SU-DHL-6 (cell line): ENCODE measurements at regions not wholly inside any gene's neighbourhood (a gene's known extent, or its start where the extent isn't known, plus 50 kb on each side); places are given as distances from the start of the nearest gene placed in this dataset.

ENCODE experiments used
- H2AFZ ChIP-seq: fragments of 200-600 bp; sonication (generic); 2 replicates; pipeline ENCODE4 v1.6.1; 2014; ENCODE audit warnings: low read depth, mild to moderate bottlenecking, moderate library complexity, mixed read lengths, antibody characterized with exemption, low read length; ENCODE audit not compliant: severe bottlenecking
- H3F3A ChIP-seq: fragments of 200-600 bp; shearing (Covaris generic); 2 replicates; pipeline ENCODE4 v1.6.0; 2016; ENCODE audit warnings: antibody characterized with exemption, mild to moderate bottlenecking; ENCODE audit not compliant: insufficient read depth
- H3K27ac ChIP-seq: fragments of 200-600 bp; sonication (generic); 2 replicates; pipeline ENCODE4 v1.5.1; 2016; ENCODE audit warnings: low read depth, mild to moderate bottlenecking, low read length, moderate library complexity, mixed read lengths
- H3K27me3 ChIP-seq: fragments of 200-600 bp; sonication (generic), shearing (Covaris generic); 2 replicates; pipeline ENCODE4 v1.6.0; 2014; ENCODE audit warnings: mild to moderate bottlenecking, low read length
- H3K36me3 ChIP-seq: fragments of 200-600 bp; sonication (generic); 2 replicates; pipeline ENCODE4 v1.6.1; 2014; ENCODE audit warnings: mild to moderate bottlenecking, low read length, mixed read lengths
- H3K4me2 ChIP-seq: fragments of 300-600, 200-600 bp; shearing (Covaris generic), sonication (generic); 2 replicates; pipeline ENCODE4 v1.6.0; 2014; ENCODE audit warnings: low read length, low read depth, mild to moderate bottlenecking; ENCODE audit not compliant: poor library complexity, severe bottlenecking
- H3K4me3 ChIP-seq: fragments of 200-600 bp; sonication (generic); 2 replicates; pipeline ENCODE4 v1.5.1; 2014; ENCODE audit warnings: antibody characterized with exemption, low read length, mild to moderate bottlenecking, mixed read lengths; ENCODE audit not compliant: insufficient read depth, poor library complexity, severe bottlenecking
- H3K79me2 ChIP-seq: fragments of 200-600 bp; sonication (generic); 2 replicates; pipeline ENCODE4 v1.6.1; 2014; ENCODE audit warnings: mild to moderate bottlenecking, low read length, moderate library complexity; ENCODE audit not compliant: insufficient read depth
- H3K9ac ChIP-seq: fragments of 200-600 bp; sonication (generic); 2 replicates; pipeline ENCODE4 v1.7.0; 2014; ENCODE audit warnings: mild to moderate bottlenecking, low read length
- H3K9me2 ChIP-seq: fragments of 200-600 bp; sonication (generic); replicated peaks from 2 replicates; pipeline ENCODE4 v1.6.1; 2014; ENCODE audit warnings: low read length; ENCODE audit not compliant: insufficient read depth
- H3K9me3 ChIP-seq: fragments of 200-600 bp; sonication (generic); 2 replicates; pipeline ENCODE4 v1.6.1; 2014; ENCODE audit warnings: low read length, mixed read lengths; ENCODE audit not compliant: insufficient read depth
- H4K20me1 ChIP-seq: fragments of 200-600 bp; sonication (generic); 2 replicates; pipeline ENCODE4 v1.6.1; 2014; ENCODE audit warnings: low read depth, mild to moderate bottlenecking, antibody characterized with exemption, low read length, moderate library complexity, mixed read lengths
- CTCF ChIP-seq: fragments of 200-600 bp; sonication (generic); IDR thresholded peaks from one replicate; pipeline ENCODE4 v1.5.1; 2017; ENCODE audit warnings: antibody characterized with exemption, mild to moderate bottlenecking, low read length, moderate library complexity; ENCODE audit not compliant: insufficient read depth, poor library complexity, severe bottlenecking
- EZH2phosphoT487 ChIP-seq: fragments of 200-600 bp; sonication (generic), shearing (Covaris generic); conservative IDR thresholded peaks from 2 replicates; pipeline ENCODE4 v1.6.1; 2018; ENCODE audit warnings: mild to moderate bottlenecking, antibody characterized with exemption, low read length, moderate library complexity, mixed read lengths

DNA sequence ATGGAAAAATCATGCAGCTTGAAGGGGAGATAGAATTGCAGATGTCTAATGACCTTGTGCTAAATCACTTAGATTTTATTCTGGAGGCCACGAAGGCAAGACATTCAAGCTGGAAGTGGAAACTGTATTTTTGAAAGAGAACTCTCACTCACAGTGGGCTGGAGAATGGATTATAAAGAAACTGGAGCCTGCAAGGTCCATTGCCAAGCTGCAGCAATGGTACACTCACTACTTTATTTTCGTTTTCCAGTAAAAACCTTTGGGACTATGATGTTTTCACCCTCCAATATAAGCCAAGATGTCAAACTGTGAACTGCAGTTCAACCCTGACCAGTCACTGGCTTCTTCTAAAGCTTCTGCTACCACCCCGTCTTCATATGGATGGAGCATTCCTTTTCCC is 62.0 kb downstream of the SKIDA1 start:
- TF ChIP-seq EZH2phosphoT487 (no peak), CTCF (no peak)
- no peak overlapping the region for H3K9ac ChIP-seq
- no peaks in the 10 kb centered on the region for H4K20me1 ChIP-seq
- no peaks in the 10 kb centered on the region for H3F3A ChIP-seq
- H3K36me3 ChIP-seq = no peaks in the 10 kb centered on the region
- H3K4me2 ChIP-seq = no peak overlapping the region
- no peaks in the 10 kb centered on the region for H3K9me2 ChIP-seq
- no peak overlapping the region for H3K27ac ChIP-seq
- no peaks in the 10 kb centered on the region for H3K9me3 ChIP-seq
- no peaks in the 10 kb centered on the region for H3K79me2 ChIP-seq
- no peak overlapping the region for H3K4me3 ChIP-seq
- H2AFZ ChIP-seq = no peak overlapping the region
- H3K27me3 ChIP-seq = no peaks in the 10 kb centered on the region

- no peak overlapping the region for H3K4me3 ChIP-seq
- TF ChIP-seq EZH2phosphoT487 = no peak
- TF ChIP-seq CTCF = no peak
Observed at GRCh38 chr10:21458126-21458871, 67.2 kb downstream of the SKIDA1 start.

DNA sequence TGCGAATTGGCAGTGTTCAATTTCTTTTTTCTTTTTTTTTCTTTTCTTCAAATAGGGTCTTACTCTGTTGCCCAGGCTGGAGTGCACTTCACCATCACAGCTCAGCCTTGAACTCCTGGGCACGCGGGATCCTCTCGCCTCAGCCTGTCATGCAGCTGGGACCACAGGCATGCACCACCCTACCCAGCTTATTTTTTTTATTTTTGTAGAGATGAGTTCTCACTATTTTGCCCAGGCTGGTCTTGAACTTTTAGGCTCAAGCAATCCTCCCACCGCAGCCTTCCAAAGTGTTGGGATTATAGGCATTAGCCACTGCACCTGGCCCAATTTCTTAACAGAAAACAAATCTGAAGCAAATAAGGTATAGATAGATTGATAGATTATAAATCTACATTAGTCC is 69.3 kb downstream of the SKIDA1 start:
- H3K79me2 ChIP-seq = no peaks in the 10 kb centered on the region
- H3K9me3 ChIP-seq = no peaks in the 10 kb centered on the region
- no peak for TF ChIP-seq EZH2phosphoT487
- TF ChIP-seq CTCF = no peak
- no peaks in the 10 kb centered on the region for H3K36me3 ChIP-seq
- no peaks in the 10 kb centered on the region for H4K20me1 ChIP-seq
- H3K4me2 ChIP-seq = no peak overlapping the region
- no peak overlapping the region for H3K9ac ChIP-seq
- no peaks in the 10 kb centered on the region for H3F3A ChIP-seq
- no peaks in the 10 kb centered on the region for H3K27me3 ChIP-seq
- no peaks in the 10 kb centered on the region for H3K9me2 ChIP-seq
- H3K4me3 ChIP-seq = no peak overlapping the region
- no peak overlapping the region for H3K27ac ChIP-seq
- H2AFZ ChIP-seq = no peak overlapping the region

More at GRCh38 chr10:21458126-21458871, 67.2 kb downstream of the SKIDA1 start:
- no peaks in the 10 kb centered on the region for H3K9me2 ChIP-seq
- no peak overlapping the region for H3K4me2 ChIP-seq
- no peaks in the 10 kb centered on the region for H4K20me1 ChIP-seq
- H3K27me3 ChIP-seq = no peaks in the 10 kb centered on the region
- no peaks in the 10 kb centered on the region for H3F3A ChIP-seq
- H3K27ac ChIP-seq = no peak overlapping the region
- H3K36me3 ChIP-seq = no peaks in the 10 kb centered on the region
- H3K79me2 ChIP-seq = no peaks in the 10 kb centered on the region
- no peak overlapping the region for H2AFZ ChIP-seq
- no peaks in the 10 kb centered on the region for H3K9me3 ChIP-seq
- H3K9ac ChIP-seq = no peak overlapping the region
